ENCODE measurements at regions not wholly inside any gene's neighbourhood (a gene's known extent, or its start where the extent isn't known, plus 50 kb on each side); places are given as distances from the start of the nearest gene placed in this dataset.

- H3K4me3 ChIP-seq (ENCODE audit: low read depth, low read length): no peak overlapping the region
- no peak for TF ChIP-seq CTCF (IDR thresholded peaks at IDR 0.05; ENCODE audit: insufficient read depth, low read depth, low read length)
- DNase-seq (ENCODE audit: low read depth): peak; percentile 7
These were observed 348.5 kb upstream of the INTU start for GRCh38 chr4:127284236-127284635.

GRCh38 chr4:127291316-127291715 lies 341.4 kb upstream of the INTU start:
- no peak overlapping the region for H3K4me3 ChIP-seq (ENCODE audit: low read depth, low read length)
- no peak for TF ChIP-seq CTCF (IDR thresholded peaks at IDR 0.05; ENCODE audit: insufficient read depth, low read depth, low read length)
- peak; percentile 29 for DNase-seq (ENCODE audit: low read depth)

GRCh38 chr4:127293496-127293895 lies 339.3 kb upstream of the INTU start:
- no peak overlapping the region for H3K4me3 ChIP-seq (ENCODE audit: low read depth, low read length)
- no peak for TF ChIP-seq CTCF (IDR thresholded peaks at IDR 0.05; ENCODE audit: insufficient read depth, low read depth, low read length)
- no peak for DNase-seq (ENCODE audit: low read depth)

GRCh38 chr4:127304356-127304755 lies 328.4 kb upstream of the INTU start:
- DNase-seq (ENCODE audit: low read depth): peak; percentile 83
- H3K4me3 ChIP-seq (ENCODE audit: low read depth, low read length): no peak overlapping the region
- TF ChIP-seq CTCF (IDR thresholded peaks at IDR 0.05; ENCODE audit: insufficient read depth, low read depth, low read length): no peak

GRCh38 chr4:127307996-127308395 lies 324.8 kb upstream of the INTU start:
- DNase-seq (ENCODE audit: low read depth): no peak
- no peak overlapping the region for H3K4me3 ChIP-seq (ENCODE audit: low read depth, low read length)
- TF ChIP-seq CTCF (IDR thresholded peaks at IDR 0.05; ENCODE audit: insufficient read depth, low read depth, low read length): no peak

- H3K4me3 ChIP-seq (ENCODE audit: low read depth, low read length): no peak overlapping the region
- TF ChIP-seq CTCF (IDR thresholded peaks at IDR 0.05; ENCODE audit: insufficient read depth, low read depth, low read length): no peak
- peak; percentile 56 for DNase-seq (ENCODE audit: low read depth)
These were observed 323.2 kb upstream of the INTU start for GRCh38 chr4:127309369-127310102.

- no peak overlapping the region for H3K4me3 ChIP-seq (ENCODE audit: low read depth, low read length)
- no peak for DNase-seq (ENCODE audit: low read depth)
- no peak for TF ChIP-seq CTCF (IDR thresholded peaks at IDR 0.05; ENCODE audit: insufficient read depth, low read depth, low read length)
These were observed 321.4 kb upstream of the INTU start for GRCh38 chr4:127311371-127311770.

All from fibroblast of villous mesenchyme (primary cell).